ENCODE measurements at regions not wholly inside any gene's neighbourhood (a gene's known extent, or its start where the extent isn't known, plus 50 kb on each side); places are given as distances from the start of the nearest gene placed in this dataset.

GRCh38 chrX:66544181-66544580 lies 94.7 kb downstream of the EDA2R start:
- no peak for TF ChIP-seq USF2 (IDR thresholded peaks at IDR 0.05)
- TF ChIP-seq POLR2A (IDR thresholded peaks at IDR 0.05; ENCODE audit: low read length): no peak
- no peak for TF ChIP-seq MAX (IDR thresholded peaks at IDR 0.05)

Data from A549 (cell line).